Spleen (tissue), 7 donors: ENCODE measurements at regions not wholly inside any gene's neighbourhood (a gene's known extent, or its start where the extent isn't known, plus 50 kb on each side); places are given as distances from the start of the nearest gene placed in this dataset.

ENCODE experiments used
- CTCF ChIP-seq, 11 experiments: fragments of 200-600 bp in 7 of 11; fragments of 450-650 bp in 4 of 11; sonication (generic) in 4 of 11; IDR thresholded peaks in 8 of 11; conservative IDR thresholded peaks in 3 of 11; 1 replicate in 7 of 11; 2 replicates in 4 of 11; pipeline versions ENCODE4 v1.4.0 to v1.8.0; 2016 to 2021; ENCODE audit warnings: antibody characterized with exemption in 11 of 11, inconsistent platforms in 4 of 11, mild to moderate bottlenecking in 1 of 11
- POLR2A ChIP-seq, 3 donors: fragments of 450-650 bp; IDR thresholded peaks; one replicate each; pipeline ENCODE4 v1.5.1; 2017; ENCODE audit warnings: antibody characterized with exemption in 3 of 3, mild to moderate bottlenecking in 1 of 3
- donor health status: DM: no; HTN: no; CAD: no; lungs with moderate emphysema.
- donor health status: DM: no; HTN: no; CAD: no.
- donor health status: DM: no; HTN: no; CAD: no.

GRCh38 chr6:56324396-56324795 lies 77.0 kb upstream of the COL21A1 start:
- no peak for TF ChIP-seq CTCF (IDR thresholded peaks at IDR 0.05 in 8 of 11, conservative IDR thresholded peaks at IDR 0.05 in 3 of 11)
- no peak for TF ChIP-seq POLR2A (IDR thresholded peaks at IDR 0.05)
